Left ventricle myocardium superior (tissue), 1 donor: ENCODE measurements at regions not wholly inside any gene's neighbourhood (a gene's known extent, or its start where the extent isn't known, plus 50 kb on each side); places are given as distances from the start of the nearest gene placed in this dataset.

Experiments used
- ATAC-seq: fragments of 200-7000 bp; cut with Tn5 transposase; one replicate; pipeline ENCODE4 v1.9.1; 2020; ENCODE audit warnings: mild to moderate bottlenecking, moderate library complexity
- DNase-seq: peaks from one replicate; pipeline ENCODE4 v3.0.0-alpha.2; 2020
- intact Hi-C: fragments of 100-400 bp; cut with micrococcal nuclease; formaldehyde crosslinking; loops from one replicate; pipeline ENCODE4 v1.11.0; 2022
- donor health status: DM: no; HTN: yes; CAD: no; lungs with severe emphysema.

GRCh38 chr21:22584308-22584707 lies 1586.1 kb downstream of the NCAM2 start:
- ATAC-seq: no peak
- no peak for DNase-seq

GRCh38 chr21:22585558-22585957 lies 1587.3 kb downstream of the NCAM2 start:
- DNase-seq: no peak
- intact Hi-C loops: no loop called here

More at GRCh38 chr21:22584308-22584707, 1586.1 kb downstream of the NCAM2 start:
- intact Hi-C loops: no loop called here

GRCh38 chr21:22597660-22598255 lies 1599.5 kb downstream of the NCAM2 start:
- ATAC-seq (no peak), DNase-seq (no peak)
- intact Hi-C loops: no loop called here

More at GRCh38 chr21:22585558-22585957, 1587.3 kb downstream of the NCAM2 start:
- no peak for ATAC-seq

GRCh38 chr21:22609802-22610201 lies 1611.6 kb downstream of the NCAM2 start:
- DNase-seq (no peak), ATAC-seq (no peak)
- intact Hi-C loops: no loop called here

- intact Hi-C loops: no loop called here
- no peak for ATAC-seq
Measured at GRCh38 chr21:22627911-22628310, 1629.7 kb downstream of the NCAM2 start.

GRCh38 chr21:22630953-22631465 lies 1632.8 kb downstream of the NCAM2 start:
- ATAC-seq: no peak
- intact Hi-C loops: no loop called here

More at GRCh38 chr21:22627911-22628310, 1629.7 kb downstream of the NCAM2 start:
- DNase-seq: no peak

GRCh38 chr21:22632176-22632575 lies 1634.0 kb downstream of the NCAM2 start:
- ATAC-seq: no peak
- no peak for DNase-seq
- intact Hi-C loops: no loop called here

More at GRCh38 chr21:22630953-22631465, 1632.8 kb downstream of the NCAM2 start:
- no peak for DNase-seq

- ATAC-seq (no peak), DNase-seq (no peak)
- intact Hi-C loops: no loop called here
Measured at GRCh38 chr21:22649246-22649645, 1651.0 kb downstream of the NCAM2 start.

- intact Hi-C loops: no loop called here
- no peak for ATAC-seq
- no peak for DNase-seq
Measured at GRCh38 chr21:22650226-22650625, 1652.0 kb downstream of the NCAM2 start.

GRCh38 chr21:22657781-22658180 lies 1659.6 kb downstream of the NCAM2 start:
- intact Hi-C loops: no loop called here
- no peak for DNase-seq
- ATAC-seq: no peak

- intact Hi-C loops: no loop called here
- no peak for ATAC-seq
- DNase-seq: no peak
Measured at GRCh38 chr21:22670148-22670547, 1671.9 kb downstream of the NCAM2 start.

- DNase-seq (no peak), ATAC-seq (no peak)
- intact Hi-C loops: no loop called here
Measured at GRCh38 chr21:22679207-22679606, 1681.0 kb downstream of the NCAM2 start.

- DNase-seq (no peak), ATAC-seq (no peak)
- intact Hi-C loops: no loop called here
Measured at GRCh38 chr21:22691658-22692057, 1693.4 kb downstream of the NCAM2 start.

GRCh38 chr21:22703521-22703920 lies 1705.3 kb downstream of the NCAM2 start:
- ATAC-seq: no peak
- no peak for DNase-seq
- intact Hi-C loops: no loop called here

- DNase-seq (no peak), ATAC-seq (peak; percentile 43)
- intact Hi-C loops: no loop called here
Measured at GRCh38 chr21:22710721-22711120, 1712.5 kb downstream of the NCAM2 start.

- ATAC-seq: no peak
- intact Hi-C loops: no loop called here
- DNase-seq: no peak
Measured at GRCh38 chr21:22711636-22712035, 1713.4 kb downstream of the NCAM2 start.

GRCh38 chr21:22725436-22725835 lies 1727.2 kb downstream of the NCAM2 start:
- ATAC-seq (no peak), DNase-seq (no peak)
- intact Hi-C loops: no loop called here

GRCh38 chr21:22728091-22728490 lies 1729.9 kb downstream of the NCAM2 start:
- intact Hi-C loops: no loop called here
- DNase-seq: no peak
- no peak for ATAC-seq

- ATAC-seq (no peak), DNase-seq (no peak)
- intact Hi-C loops: no loop called here
Measured at GRCh38 chr21:22743085-22743484, 1744.9 kb downstream of the NCAM2 start.

GRCh38 chr21:22754746-22755145 lies 1756.5 kb downstream of the NCAM2 start:
- ATAC-seq (no peak), DNase-seq (no peak)
- intact Hi-C loops: no loop called here

GRCh38 chr21:22758478-22758877 lies 1760.3 kb downstream of the NCAM2 start:
- intact Hi-C loops: no loop called here
- ATAC-seq: no peak
- DNase-seq: no peak
